RWPE2 (cell line): ENCODE measurements at regions not wholly inside any gene's neighbourhood (a gene's known extent, or its start where the extent isn't known, plus 50 kb on each side); places are given as distances from the start of the nearest gene placed in this dataset.

Experiments
- ATAC-seq: fragments of 200-7000 bp; cut with Tn5 transposase; 3 replicates; pipeline ENCODE4 v1.9.1; 2021; ENCODE audit warnings: low read depth
- DNase-seq: peaks from one replicate; pipeline ENCODE4 v3.0.0-alpha.2; 2020; ENCODE audit warnings: low spot score
- H3K27ac ChIP-seq: fragments of 450-650 bp; 2 replicates; pipeline ENCODE4 v1.5.1; 2017; ENCODE audit warnings: mild to moderate bottlenecking; ENCODE audit not compliant: poor library complexity, severe bottlenecking
- H3K27me3 ChIP-seq: fragments of 250-450 bp; sonication (Bioruptor Pico); 2 replicates; pipeline ENCODE4 v1.5.1; 2021; ENCODE audit warnings: mild to moderate bottlenecking, moderate library complexity; ENCODE audit not compliant: insufficient read depth, poor library complexity, severe bottlenecking
- H3K36me3 ChIP-seq: fragments of 250-450 bp; sonication (Bioruptor Pico); 2 replicates; pipeline ENCODE4 v1.5.1; 2020; ENCODE audit warnings: low read depth, mild to moderate bottlenecking, moderate library complexity
- H3K4me1 ChIP-seq: fragments of 250-450 bp; sonication (Bioruptor Pico); 2 replicates; pipeline ENCODE4 v1.5.1; 2021; ENCODE audit warnings: mild to moderate bottlenecking, moderate library complexity; ENCODE audit not compliant: insufficient read depth, poor library complexity, severe bottlenecking
- H3K4me3 ChIP-seq: fragments of 250-450 bp; sonication (Bioruptor Pico); 2 replicates; pipeline ENCODE4 v1.5.1; 2021; ENCODE audit warnings: mild to moderate bottlenecking, moderate library complexity; ENCODE audit not compliant: severe bottlenecking
- H3K9me3 ChIP-seq: fragments of 250-450 bp; sonication (Bioruptor Pico); 2 replicates; pipeline ENCODE4 v1.5.1; 2021; ENCODE audit warnings: mild to moderate bottlenecking, moderate library complexity; ENCODE audit not compliant: severe bottlenecking
- TF ChIP-seq, protein P1 (sequence below): fragments of 450-650 bp; IDR thresholded peaks from one replicate; pipeline ENCODE4 v1.5.1; 2017; ENCODE audit warnings: mild to moderate bottlenecking, moderate library complexity; ENCODE audit not compliant: poor library complexity, severe bottlenecking

- Histone ChIP-seq H3K36me3 (no peaks in the 10 kb centered on the region), H3K4me3 (no peak overlapping the region), H3K27me3 (no peaks in the 10 kb centered on the region), H3K4me1 (no peaks in the 10 kb centered on the region), H3K9me3 (no peaks in the 10 kb centered on the region), H3K27ac (no peak overlapping the region)
- TF ChIP-seq, protein P1, sequence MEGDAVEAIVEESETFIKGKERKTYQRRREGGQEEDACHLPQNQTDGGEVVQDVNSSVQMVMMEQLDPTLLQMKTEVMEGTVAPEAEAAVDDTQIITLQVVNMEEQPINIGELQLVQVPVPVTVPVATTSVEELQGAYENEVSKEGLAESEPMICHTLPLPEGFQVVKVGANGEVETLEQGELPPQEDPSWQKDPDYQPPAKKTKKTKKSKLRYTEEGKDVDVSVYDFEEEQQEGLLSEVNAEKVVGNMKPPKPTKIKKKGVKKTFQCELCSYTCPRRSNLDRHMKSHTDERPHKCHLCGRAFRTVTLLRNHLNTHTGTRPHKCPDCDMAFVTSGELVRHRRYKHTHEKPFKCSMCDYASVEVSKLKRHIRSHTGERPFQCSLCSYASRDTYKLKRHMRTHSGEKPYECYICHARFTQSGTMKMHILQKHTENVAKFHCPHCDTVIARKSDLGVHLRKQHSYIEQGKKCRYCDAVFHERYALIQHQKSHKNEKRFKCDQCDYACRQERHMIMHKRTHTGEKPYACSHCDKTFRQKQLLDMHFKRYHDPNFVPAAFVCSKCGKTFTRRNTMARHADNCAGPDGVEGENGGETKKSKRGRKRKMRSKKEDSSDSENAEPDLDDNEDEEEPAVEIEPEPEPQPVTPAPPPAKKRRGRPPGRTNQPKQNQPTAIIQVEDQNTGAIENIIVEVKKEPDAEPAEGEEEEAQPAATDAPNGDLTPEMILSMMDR, result no peak
- peak; percentile 34 for DNase-seq
- no peak for ATAC-seq
Observed at GRCh38 chr10:130758529-130758928, 553.0 kb downstream of the TCERG1L start.

GRCh38 chr10:130761032-130761575 lies 550.4 kb downstream of the TCERG1L start:
- H3K9me3 ChIP-seq, result no peaks in the 10 kb centered on the region
- ATAC-seq, result no peak
- DNase-seq, result peak; percentile 20

DNA sequence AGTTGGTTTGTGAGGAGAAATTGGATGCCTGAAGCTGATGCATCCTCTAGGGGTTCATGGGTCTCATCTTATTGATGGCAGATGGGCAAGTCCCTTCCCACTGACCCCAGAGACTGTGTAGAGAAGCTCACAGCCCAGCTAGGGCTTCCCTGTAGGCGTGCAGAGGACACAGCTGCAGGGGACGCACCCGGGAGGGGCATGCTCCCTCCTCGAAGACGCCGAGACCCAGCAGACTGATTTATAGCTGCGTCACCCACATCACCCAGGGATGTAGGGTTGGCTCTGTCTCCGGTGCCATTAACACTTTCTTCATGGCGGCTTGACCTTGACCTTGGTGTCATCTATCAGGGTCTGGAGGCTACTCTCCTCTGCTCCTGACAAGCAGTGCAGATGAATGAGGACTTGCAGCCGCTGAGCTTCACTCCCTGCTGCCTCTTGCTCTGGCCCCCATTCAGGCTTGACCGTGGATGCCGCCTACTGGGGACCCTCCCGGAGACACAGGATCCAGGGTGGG lies 549.7 kb downstream of the TCERG1L start:
- no peak overlapping the region for H3K27ac ChIP-seq
- no peak for ATAC-seq
- no peaks in the 10 kb centered on the region for H3K27me3 ChIP-seq
- TF ChIP-seq, protein P1, result no peak
- no peak overlapping the region for H3K4me3 ChIP-seq
- peak; percentile 18 for DNase-seq
- no peaks in the 10 kb centered on the region for H3K4me1 ChIP-seq
- H3K9me3 ChIP-seq, result peaks cover 2% of the 10 kb centered on the region
- H3K36me3 ChIP-seq, result no peaks in the 10 kb centered on the region

More at GRCh38 chr10:130761032-130761575, 550.4 kb downstream of the TCERG1L start:
- Histone ChIP-seq H3K36me3 (no peaks in the 10 kb centered on the region), H3K27ac (no peak overlapping the region), H3K27me3 (no peaks in the 10 kb centered on the region), H3K4me1 (no peaks in the 10 kb centered on the region), H3K4me3 (no peak overlapping the region)
- TF ChIP-seq, protein P1, result no peak

GRCh38 chr10:130762491-130762890 lies 549.0 kb downstream of the TCERG1L start:
- ATAC-seq (no peak), DNase-seq (peak; percentile 18)
- no peaks in the 10 kb centered on the region for H3K4me1 ChIP-seq
- peaks cover 2% of the 10 kb centered on the region for H3K9me3 ChIP-seq
- H3K36me3 ChIP-seq, result no peaks in the 10 kb centered on the region
- no peak overlapping the region for H3K4me3 ChIP-seq
- H3K27ac ChIP-seq, result no peak overlapping the region
- TF ChIP-seq, protein P1, result no peak
- H3K27me3 ChIP-seq, result no peaks in the 10 kb centered on the region

GRCh38 chr10:130763071-130763470 lies 548.5 kb downstream of the TCERG1L start:
- TF ChIP-seq, protein P1, result no peak
- H3K4me1 ChIP-seq, result no peaks in the 10 kb centered on the region
- DNase-seq (peak; percentile 4), ATAC-seq (no peak)
- peaks cover 2% of the 10 kb centered on the region for H3K9me3 ChIP-seq
- no peak overlapping the region for H3K4me3 ChIP-seq
- no peaks in the 10 kb centered on the region for H3K27me3 ChIP-seq
- no peaks in the 10 kb centered on the region for H3K36me3 ChIP-seq
- H3K27ac ChIP-seq, result no peak overlapping the region
